Nephron progenitor cell (in vitro differentiated cells): ENCODE measurements at regions not wholly inside any gene's neighbourhood (a gene's known extent, or its start where the extent isn't known, plus 50 kb on each side); places are given as distances from the start of the nearest gene placed in this dataset.

Experiments used
- DNase-seq: peaks from one replicate; pipeline ENCODE4 v3.0.0; 2021
- H3K27ac Mint-ChIP-seq: 2 replicates; pipeline ENCODE4 v1.8.0; 2021; ENCODE audit warnings: mild to moderate bottlenecking, moderate library complexity, mixed read lengths
- H3K27me3 Mint-ChIP-seq: 2 replicates; pipeline ENCODE4 v1.8.0; 2021; ENCODE audit warnings: mild to moderate bottlenecking, low read depth, mixed read lengths; ENCODE audit not compliant: poor library complexity
- H3K36me3 Mint-ChIP-seq: 2 replicates; pipeline ENCODE4 v1.8.0; 2021; ENCODE audit warnings: low read depth, mixed read lengths
- H3K4me1 Mint-ChIP-seq: 2 replicates; pipeline ENCODE4 v1.8.0; 2021; ENCODE audit warnings: mixed read lengths
- H3K4me3 Mint-ChIP-seq: 2 replicates; pipeline ENCODE4 v1.8.0; 2021; ENCODE audit warnings: mild to moderate bottlenecking, moderate library complexity, mixed read lengths
- H3K9me3 Mint-ChIP-seq: 2 replicates; pipeline ENCODE4 v1.8.0; 2021; ENCODE audit warnings: mild to moderate bottlenecking, moderate library complexity, mixed read lengths
- CTCF ChIP-seq: fragments of 200-600 bp; sonication (generic); IDR thresholded peaks from 2 replicates; pipeline ENCODE4 v1.5.0; 2021; ENCODE audit warnings: antibody characterized with exemption

- no peaks in the 10 kb centered on the region for H3K36me3 Mint-ChIP-seq
- no peaks in the 10 kb centered on the region for H3K27me3 Mint-ChIP-seq
- no peak for DNase-seq
- H3K27ac Mint-ChIP-seq: no peak overlapping the region
- no peaks in the 10 kb centered on the region for H3K9me3 Mint-ChIP-seq
- no peak overlapping the region for H3K4me3 Mint-ChIP-seq
- no peak for TF ChIP-seq CTCF
- H3K4me1 Mint-ChIP-seq: peaks cover 11% of the 10 kb centered on the region
These were observed 1298.7 kb upstream of the CNTN5 start for GRCh38 chr11:97722065-97722464.

GRCh38 chr11:97722721-97723120 is 1298.0 kb upstream of the CNTN5 start:
- no peak for DNase-seq
- Mint-ChIP-seq H3K9me3 (no peaks in the 10 kb centered on the region), H3K36me3 (no peaks in the 10 kb centered on the region), H3K4me3 (no peak overlapping the region), H3K27ac (no peak overlapping the region), H3K4me1 (peaks cover 11% of the 10 kb centered on the region), H3K27me3 (no peaks in the 10 kb centered on the region)
- TF ChIP-seq CTCF: no peak

GRCh38 chr11:97729546-97730272 is 1291.0 kb upstream of the CNTN5 start:
- peaks cover 9% of the 10 kb centered on the region for H3K4me1 Mint-ChIP-seq
- H3K27ac Mint-ChIP-seq: no peak overlapping the region
- DNase-seq: no peak
- H3K27me3 Mint-ChIP-seq: no peaks in the 10 kb centered on the region
- TF ChIP-seq CTCF: no peak
- H3K4me3 Mint-ChIP-seq: no peak overlapping the region
- no peaks in the 10 kb centered on the region for H3K36me3 Mint-ChIP-seq
- H3K9me3 Mint-ChIP-seq: peaks cover 4% of the 10 kb centered on the region

GRCh38 chr11:97732011-97732632 is 1288.6 kb upstream of the CNTN5 start:
- no peak for TF ChIP-seq CTCF
- peaks cover 9% of the 10 kb centered on the region for H3K4me1 Mint-ChIP-seq
- H3K36me3 Mint-ChIP-seq: no peaks in the 10 kb centered on the region
- H3K27me3 Mint-ChIP-seq: no peaks in the 10 kb centered on the region
- H3K27ac Mint-ChIP-seq: peak overlapping the region; percentile 8
- no peak overlapping the region for H3K4me3 Mint-ChIP-seq
- H3K9me3 Mint-ChIP-seq: peaks cover 19% of the 10 kb centered on the region
- DNase-seq: no peak

- Mint-ChIP-seq H3K36me3 (peaks cover 23% of the 10 kb centered on the region), H3K27ac (peak overlapping the region; percentile 39), H3K9me3 (peaks cover 52% of the 10 kb centered on the region), H3K27me3 (no peaks in the 10 kb centered on the region), H3K4me1 (peaks cover 35% of the 10 kb centered on the region), H3K4me3 (no peak overlapping the region)
- no peak for DNase-seq
- TF ChIP-seq CTCF: no peak
These were observed 1282.0 kb upstream of the CNTN5 start for GRCh38 chr11:97738751-97739150.
